B cell (primary cell): ENCODE measurements at regions not wholly inside any gene's neighbourhood (a gene's known extent, or its start where the extent isn't known, plus 50 kb on each side); places are given as distances from the start of the nearest gene placed in this dataset.
"Not testable (repeated sequence)": the region's sequence is repeated elsewhere in the genome, so short reads cannot be mapped to it uniquely, and the experiment has no call there.

Experiments used
- ATAC-seq: fragments of 200-7000 bp; cut with Tn5 transposase; one replicate; pipeline ENCODE4 v1.10.0; 2021; ENCODE audit warnings: low read depth, mild to moderate bottlenecking, moderate number of reproducible peaks, moderate library complexity
- CTCF ChIA-PET: fragments of 350-600 bp; sonication (Branson Sonifier 250); formaldehyde crosslinking; loops from one replicate; lab custom pipeline; 2021; ENCODE audit warnings: antibody characterized with exemption, inconsistent platforms; lab: Charles Lee
- POLR2A ChIA-PET: fragments of 350-600 bp; sonication (Branson Sonifier 250); formaldehyde crosslinking; loops from one replicate; lab custom pipeline; 2021; ENCODE audit warnings: antibody characterized with exemption; lab: Charles Lee
- DNase-seq: peaks from one replicate; pipeline ENCODE4 v3.0.0; 2013
- H2AFZ ChIP-seq: 2 replicates; pipeline ENCODE4 v1.6.1; 2012; ENCODE audit warnings: mild to moderate bottlenecking, low read depth, low read length; ENCODE audit not compliant: insufficient read depth, poor library complexity, severe bottlenecking
- H3K27ac ChIP-seq, 2 donors: 1 replicate in 1 of 2; 2 replicates in 1 of 2; pipeline ENCODE4 v1.5.1; 2012 to 2013; ENCODE audit warnings: low read length in 2 of 2, mild to moderate bottlenecking in 2 of 2, moderate library complexity in 1 of 2
- H3K27me3 ChIP-seq, 4 experiments: fragments of 200-600 bp in 1 of 4; sonication (generic) in 1 of 4; replicated peaks in 1 of 4; 1 replicate in 2 of 4; 2 replicates in 2 of 4; pipeline versions ENCODE4 v1.6.1 to v1.7.0; 2013 to 2016; ENCODE audit warnings: low read length in 3 of 4, mild to moderate bottlenecking in 2 of 4, mixed read lengths in 1 of 4, moderate library complexity in 1 of 4; ENCODE audit not compliant: insufficient read depth in 4 of 4, control insufficient read depth in 3 of 4; ENCODE audit errors: control extremely low read depth in 1 of 4
- H3K36me3 ChIP-seq, 2 experiments: replicated peaks in 1 of 2; 1 replicate in 1 of 2; 2 replicates in 1 of 2; pipeline versions ENCODE4 v1.6.1 to v1.7.1; 2013; ENCODE audit warnings: low read length in 1 of 2; ENCODE audit not compliant: insufficient read depth in 2 of 2, control insufficient read depth in 1 of 2; ENCODE audit errors: control extremely low read depth in 1 of 2, extremely low read depth in 1 of 2
- H3K4me1 ChIP-seq, 2 donors: fragments of 200-600 bp in 1 of 2; sonication (generic) in 1 of 2; 1 replicate in 1 of 2; 2 replicates in 1 of 2; pipeline versions ENCODE4 v1.5.1 to v1.6.1; 2013 to 2017; ENCODE audit warnings: low read length in 2 of 2; ENCODE audit not compliant: control insufficient read depth in 2 of 2, insufficient read depth in 2 of 2
- H3K4me2 ChIP-seq: replicated peaks from 2 replicates; pipeline ENCODE3; 2012; ENCODE audit warnings: mild to moderate bottlenecking, low read depth, low read length; ENCODE audit not compliant: poor library complexity, severe bottlenecking
- H3K4me3 ChIP-seq, 5 experiments: fragments of 200-600 bp in 1 of 5; sonication (generic) in 1 of 5; 1 replicate in 3 of 5; 2 replicates in 2 of 5; pipeline versions ENCODE4 v1.5.1 to v1.7.0; 2011 to 2016; ENCODE audit warnings: low read length in 4 of 5, mild to moderate bottlenecking in 4 of 5, low read depth in 2 of 5, control low read depth in 1 of 5, moderate library complexity in 1 of 5; ENCODE audit not compliant: insufficient read depth in 1 of 5; ENCODE audit errors: control extremely low read depth in 1 of 5, extremely low read depth in 1 of 5
- H3K79me2 ChIP-seq: fragments of 200-600 bp; sonication (generic); one replicate; pipeline ENCODE4 v1.6.0; 2016; ENCODE audit warnings: low read length; ENCODE audit not compliant: control insufficient read depth, insufficient read depth
- H3K9ac ChIP-seq: fragments of 200-600 bp; sonication (generic); 2 replicates; pipeline ENCODE4 v1.6.1; 2017; ENCODE audit warnings: mild to moderate bottlenecking, low read length, moderate library complexity
- H3K9me3 ChIP-seq, 3 donors: one replicate each; pipeline versions ENCODE4 v1.6.1 to v1.7.1; 2013; ENCODE audit warnings: low read length in 2 of 3; ENCODE audit not compliant: control insufficient read depth in 2 of 3, insufficient read depth in 1 of 3; ENCODE audit errors: control extremely low read depth in 1 of 3
- H4K20me1 ChIP-seq: 2 replicates; pipeline ENCODE4 v1.6.0; 2012; ENCODE audit warnings: mild to moderate bottlenecking, low read length; ENCODE audit not compliant: insufficient read depth, control insufficient read depth, poor library complexity, severe bottlenecking
- H3K27ac Mint-ChIP-seq: one replicate; pipeline ENCODE4 v1.8.0; 2021; ENCODE audit warnings: mixed read lengths
- H3K27me3 Mint-ChIP-seq: one replicate; pipeline ENCODE4 v1.8.0; 2021; ENCODE audit warnings: mixed read lengths
- H3K4me1 Mint-ChIP-seq: one replicate; pipeline ENCODE4 v1.8.0; 2021; ENCODE audit warnings: mixed read lengths
- H3K4me3 Mint-ChIP-seq: one replicate; pipeline ENCODE4 v1.8.0; 2021; ENCODE audit warnings: mixed read lengths
- H3K9me3 Mint-ChIP-seq: one replicate; pipeline ENCODE4 v1.8.0; 2022; ENCODE audit warnings: mixed read lengths; ENCODE audit not compliant: insufficient read depth
- WGBS: methylation state at CpG from one replicate; pipeline ENCODE4 v1.1.5; 2013; ENCODE audit warnings: missing lambda C conversion rate; ENCODE audit not compliant: insufficient coverage; 5-methylcytosine and 5-hydroxymethylcytosine counted together
- intact Hi-C: fragments of 100-400 bp; cut with micrococcal nuclease; formaldehyde crosslinking; loops from one replicate; pipeline ENCODE4 v1.10.0; 2022

DNA sequence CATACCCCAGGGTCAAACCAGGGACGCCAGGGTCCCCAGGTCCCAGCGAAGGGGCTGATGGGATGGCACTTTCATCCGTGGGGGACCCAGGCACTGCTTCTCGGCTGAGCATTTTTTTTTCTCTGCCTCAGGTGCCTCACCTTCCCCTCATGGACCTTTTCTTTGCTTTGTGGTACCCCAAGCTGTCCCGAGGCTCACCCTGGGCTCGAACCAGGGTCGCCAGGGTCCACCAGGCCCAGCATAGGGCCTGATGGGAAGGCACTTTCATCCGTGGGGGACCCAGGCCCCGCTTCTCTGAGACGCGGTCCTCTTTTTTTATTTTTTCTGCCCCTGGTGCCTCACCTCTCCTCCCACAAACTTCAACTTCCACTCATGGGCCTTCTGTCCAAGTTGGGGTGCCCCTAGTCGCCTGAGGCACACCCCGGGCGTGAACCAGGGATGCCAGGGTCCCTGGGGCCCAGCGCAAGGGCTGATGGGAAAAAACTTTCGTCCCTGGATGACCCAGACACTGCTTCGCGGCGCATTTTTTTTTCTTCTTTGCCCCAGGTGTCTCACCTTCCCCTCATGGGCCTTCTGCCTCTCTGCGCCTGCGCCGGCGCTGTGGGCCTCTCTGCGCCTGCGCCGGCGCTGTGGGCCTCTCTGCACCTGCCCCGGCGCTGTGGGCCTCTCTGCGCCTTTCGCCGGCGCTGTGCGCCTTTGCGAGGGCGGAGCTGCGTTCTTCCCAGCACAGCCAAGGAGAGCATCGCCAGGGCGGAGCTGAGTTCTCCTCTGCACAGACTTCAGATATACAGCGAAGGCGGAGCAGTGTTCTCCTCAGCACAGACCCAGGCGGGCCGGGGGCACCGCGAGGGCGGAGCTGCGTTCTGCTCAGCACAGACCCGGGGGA, 533.3 kb downstream of the CWH43 start:
- ATAC-seq, H3K4me3 ChIP-seq, H3K4me1 Mint-ChIP-seq, H3K4me2 ChIP-seq, POLR2A ChIA-PET, H3K27ac Mint-ChIP-seq, H3K4me3 Mint-ChIP-seq, H3K27me3 Mint-ChIP-seq, CTCF ChIA-PET, intact Hi-C loops, H3K79me2 ChIP-seq, H3K27me3 ChIP-seq, H3K4me1 ChIP-seq, H3K36me3 ChIP-seq, H3K27ac ChIP-seq, H4K20me1 ChIP-seq, H3K9ac ChIP-seq, DNase-seq, H2AFZ ChIP-seq, H3K9me3 Mint-ChIP-seq: not testable (repeated sequence)
- 88% methylated on average over 11 of the region's 48 CpGs for WGBS
- peaks cover 0 to 43% (median 9%) of the 10 kb centered on the region in 3 donors for H3K9me3 ChIP-seq

DNA sequence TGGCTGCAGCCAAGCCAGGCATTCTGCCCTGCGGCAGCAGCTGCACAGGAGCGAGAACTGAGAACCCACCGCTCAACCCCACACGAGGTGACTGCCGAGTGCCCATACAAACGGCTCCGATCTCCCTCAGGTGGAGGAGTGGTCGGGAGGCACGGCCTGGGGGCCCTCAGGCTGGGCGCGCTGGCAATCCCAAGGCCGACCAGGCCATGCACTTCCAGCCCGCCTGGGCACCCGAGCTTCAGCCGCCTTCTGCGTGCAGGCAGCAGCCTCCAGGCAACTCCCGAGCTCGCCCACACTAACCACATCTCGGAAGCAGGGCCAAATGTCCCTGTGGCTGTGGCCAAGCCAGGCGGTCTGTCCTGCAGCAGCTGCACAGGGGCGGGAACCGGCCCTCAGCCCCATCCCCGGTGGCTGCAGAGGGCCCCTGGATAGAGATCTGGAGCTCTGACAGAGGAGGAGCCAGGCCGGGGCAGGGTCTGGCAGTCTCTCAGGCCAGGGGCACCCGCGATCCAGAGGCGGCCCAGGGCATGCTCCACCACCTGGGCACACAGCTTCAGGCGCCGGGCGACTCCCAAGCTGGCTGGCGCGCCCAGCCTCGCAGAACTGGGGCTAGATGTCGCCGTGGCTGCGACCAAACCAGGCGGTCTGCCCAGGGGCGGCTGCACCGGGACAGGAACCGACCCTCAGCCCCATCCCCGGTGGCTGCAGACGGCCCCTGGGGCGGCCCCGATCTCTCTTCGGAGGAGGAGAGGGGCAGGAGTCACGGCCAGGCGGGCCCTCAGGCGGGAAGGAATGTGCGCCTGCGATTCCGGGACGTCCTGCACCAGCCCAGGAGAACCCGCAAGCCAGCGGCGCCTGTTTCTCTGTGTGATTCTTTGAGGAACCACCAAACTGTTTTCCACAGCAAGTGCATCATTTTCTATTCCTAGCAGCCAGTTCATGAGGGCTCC, 538.0 kb downstream of the CWH43 start:
- H3K4me1 Mint-ChIP-seq, H3K9ac ChIP-seq, CTCF ChIA-PET, H3K27me3 ChIP-seq, intact Hi-C loops, DNase-seq, H3K4me2 ChIP-seq, H3K27ac Mint-ChIP-seq, H3K27me3 Mint-ChIP-seq, POLR2A ChIA-PET, H3K9me3 ChIP-seq, H3K9me3 Mint-ChIP-seq, H3K4me3 ChIP-seq, ATAC-seq, H2AFZ ChIP-seq, H3K4me3 Mint-ChIP-seq, H3K79me2 ChIP-seq, H3K27ac ChIP-seq, H3K36me3 ChIP-seq, H3K4me1 ChIP-seq, H4K20me1 ChIP-seq: not testable (repeated sequence)
- WGBS = 84% methylated on average over 21 of the region's 55 CpGs

DNA sequence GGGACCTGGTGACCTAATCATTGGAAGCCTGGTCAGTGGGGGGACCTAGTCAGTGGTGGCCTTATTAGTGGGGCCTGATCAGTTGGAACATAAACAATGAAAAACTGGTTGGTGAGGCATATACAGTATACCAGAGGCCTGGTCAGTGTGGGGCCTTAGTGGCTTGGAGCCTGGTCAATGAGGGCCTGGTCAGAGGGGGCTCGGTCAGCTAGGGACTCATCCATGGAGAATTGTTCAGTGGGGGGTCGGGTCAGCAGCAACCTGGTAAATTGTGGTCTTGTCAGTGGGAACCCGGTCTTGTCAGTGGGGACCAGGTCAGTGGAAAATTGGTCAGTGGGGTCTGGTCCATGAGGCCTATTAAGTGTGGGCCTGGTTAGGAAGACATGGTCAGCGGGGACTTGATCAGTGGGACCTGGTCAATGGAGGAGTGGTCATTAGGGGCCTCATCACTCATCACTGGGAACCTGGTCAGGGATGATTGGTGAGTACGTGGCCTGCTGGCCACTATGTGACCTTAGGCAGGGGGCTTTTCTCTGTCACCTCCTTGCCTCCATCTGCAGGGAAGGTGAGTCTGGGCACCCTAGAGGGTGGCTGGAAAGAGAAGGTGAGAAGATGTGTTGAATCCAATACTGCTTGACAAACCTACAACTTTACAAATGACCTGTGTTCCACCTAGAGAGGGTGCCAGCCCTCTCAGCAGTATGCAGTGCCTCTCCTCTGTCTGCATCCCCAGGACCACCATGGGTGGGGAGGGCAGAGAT, 573.0 kb downstream of the CWH43 start:
- H3K4me1 ChIP-seq, POLR2A ChIA-PET, H3K36me3 ChIP-seq, H3K27me3 Mint-ChIP-seq, H4K20me1 ChIP-seq, H3K4me2 ChIP-seq, H3K27ac ChIP-seq, H3K4me3 Mint-ChIP-seq, H3K9me3 Mint-ChIP-seq, intact Hi-C loops, H3K27ac Mint-ChIP-seq, DNase-seq, H3K79me2 ChIP-seq, H3K27me3 ChIP-seq, ATAC-seq, H3K4me3 ChIP-seq, H2AFZ ChIP-seq, CTCF ChIA-PET, H3K9ac ChIP-seq, H3K4me1 Mint-ChIP-seq: not testable (repeated sequence)
- H3K9me3 ChIP-seq = peaks cover 0 to 13% (median 0%) of the 10 kb centered on the region in 3 donors
- 76% methylated on average over 1 of the region's 5 CpGs for WGBS
